ENCODE measurements at regions not wholly inside any gene's neighbourhood (a gene's known extent, or its start where the extent isn't known, plus 50 kb on each side); places are given as distances from the start of the nearest gene placed in this dataset.

GRCh38 chr1:230499496-230499895, 73.4 kb upstream of the PGBD5 start:
- TF ChIP-seq POLR2AphosphoS5 (IDR thresholded peaks at IDR 0.05; ENCODE audit: low read depth, low read length) (no peak), POLR2A (IDR thresholded peaks at IDR 0.05; ENCODE audit: low read depth, low read length) (no peak), SPI1 (IDR thresholded peaks at IDR 0.05; ENCODE audit: low read depth, low read length) (no peak), PAX5 (IDR thresholded peaks at IDR 0.05; ENCODE audit: insufficient read depth, low read length, severe bottlenecking) (no peak)
